ES-I3 (cell line): ENCODE measurements at regions not wholly inside any gene's neighbourhood (a gene's known extent, or its start where the extent isn't known, plus 50 kb on each side); places are given as distances from the start of the nearest gene placed in this dataset.

ENCODE experiments used
- H3K36me3 ChIP-seq: 2 replicates; pipeline ENCODE4 v1.6.1; 2013; ENCODE audit warnings: mild to moderate bottlenecking, low read length, control low read depth, moderate library complexity; ENCODE audit not compliant: insufficient read depth
- H3K4me1 ChIP-seq: 2 replicates; pipeline ENCODE4 v1.6.1; 2013; ENCODE audit warnings: mild to moderate bottlenecking, control low read depth, low read length; ENCODE audit not compliant: insufficient read depth
- H3K9ac ChIP-seq: 2 replicates; pipeline ENCODE4 v1.6.1; 2013; ENCODE audit warnings: low read depth, mild to moderate bottlenecking, low read length, moderate library complexity
- H3K9me3 ChIP-seq: 2 replicates; pipeline ENCODE4 v1.6.1; 2013; ENCODE audit warnings: mild to moderate bottlenecking, low read length, moderate library complexity; ENCODE audit not compliant: control insufficient read depth, insufficient read depth

GRCh38 chr13:57375876-57376275, 208.9 kb downstream of the PRR20E start:
- H3K4me1 ChIP-seq: no peaks in the 10 kb centered on the region
- H3K9ac ChIP-seq: no peak overlapping the region
- H3K36me3 ChIP-seq: no peaks in the 10 kb centered on the region
- H3K9me3 ChIP-seq: no peaks in the 10 kb centered on the region

- no peaks in the 10 kb centered on the region for H3K4me1 ChIP-seq
Observed at GRCh38 chr13:57408312-57408711, 223.2 kb upstream of the PCDH17 start.

GRCh38 chr13:57409121-57409520, 222.4 kb upstream of the PCDH17 start:
- Histone ChIP-seq H3K9ac (no peak overlapping the region), H3K4me1 (no peaks in the 10 kb centered on the region), H3K36me3 (no peaks in the 10 kb centered on the region), H3K9me3 (no peaks in the 10 kb centered on the region)

More at GRCh38 chr13:57408312-57408711, 223.2 kb upstream of the PCDH17 start:
- no peaks in the 10 kb centered on the region for H3K9me3 ChIP-seq
- no peaks in the 10 kb centered on the region for H3K36me3 ChIP-seq
- H3K9ac ChIP-seq: no peak overlapping the region

GRCh38 chr13:57409656-57410055, 221.9 kb upstream of the PCDH17 start:
- H3K9me3 ChIP-seq: no peaks in the 10 kb centered on the region
- no peak overlapping the region for H3K9ac ChIP-seq
- no peaks in the 10 kb centered on the region for H3K4me1 ChIP-seq
- H3K36me3 ChIP-seq: no peaks in the 10 kb centered on the region

GRCh38 chr13:57418067-57418677, 213.4 kb upstream of the PCDH17 start:
- Histone ChIP-seq H3K9ac (no peak overlapping the region), H3K9me3 (no peaks in the 10 kb centered on the region), H3K4me1 (no peaks in the 10 kb centered on the region; the same call in 1 of the 2 replicates), H3K36me3 (no peaks in the 10 kb centered on the region)

GRCh38 chr13:57424379-57424778, 207.2 kb upstream of the PCDH17 start:
- no peaks in the 10 kb centered on the region for H3K4me1 ChIP-seq
- no peaks in the 10 kb centered on the region for H3K9me3 ChIP-seq
- no peak overlapping the region for H3K9ac ChIP-seq
- H3K36me3 ChIP-seq: no peaks in the 10 kb centered on the region

GRCh38 chr13:57425531-57425930, 206.0 kb upstream of the PCDH17 start:
- Histone ChIP-seq H3K9me3 (no peaks in the 10 kb centered on the region), H3K36me3 (no peaks in the 10 kb centered on the region), H3K4me1 (no peaks in the 10 kb centered on the region), H3K9ac (no peak overlapping the region)

GRCh38 chr13:57437587-57437986, 194.0 kb upstream of the PCDH17 start:
- H3K9me3 ChIP-seq: no peaks in the 10 kb centered on the region
- no peaks in the 10 kb centered on the region for H3K36me3 ChIP-seq
- H3K4me1 ChIP-seq: no peaks in the 10 kb centered on the region; the same call in 1 of the 2 replicates
- H3K9ac ChIP-seq: no peak overlapping the region

- Histone ChIP-seq H3K36me3 (no peaks in the 10 kb centered on the region), H3K9ac (no peak overlapping the region), H3K9me3 (no peaks in the 10 kb centered on the region), H3K4me1 (no peaks in the 10 kb centered on the region; the same call in 1 of the 2 replicates)
Observed at GRCh38 chr13:57438072-57438471, 193.5 kb upstream of the PCDH17 start.

- no peaks in the 10 kb centered on the region for H3K36me3 ChIP-seq
- no peaks in the 10 kb centered on the region for H3K9me3 ChIP-seq
- H3K9ac ChIP-seq: no peak overlapping the region
- no peaks in the 10 kb centered on the region; the same call in 1 of the 2 replicates for H3K4me1 ChIP-seq
Observed at GRCh38 chr13:57443494-57443893, 188.1 kb upstream of the PCDH17 start.

GRCh38 chr13:57450356-57450755, 181.2 kb upstream of the PCDH17 start:
- Histone ChIP-seq H3K36me3 (no peaks in the 10 kb centered on the region), H3K9ac (no peak overlapping the region), H3K4me1 (no peaks in the 10 kb centered on the region; the same call in 1 of the 2 replicates)

GRCh38 chr13:57452228-57452627, 179.3 kb upstream of the PCDH17 start:
- Histone ChIP-seq H3K4me1 (no peaks in the 10 kb centered on the region), H3K36me3 (no peaks in the 10 kb centered on the region), H3K9ac (no peak overlapping the region), H3K9me3 (no peaks in the 10 kb centered on the region)

More at GRCh38 chr13:57450356-57450755, 181.2 kb upstream of the PCDH17 start:
- H3K9me3 ChIP-seq: no peaks in the 10 kb centered on the region

GRCh38 chr13:57470491-57470890, 161.1 kb upstream of the PCDH17 start:
- Histone ChIP-seq H3K36me3 (no peaks in the 10 kb centered on the region), H3K4me1 (no peaks in the 10 kb centered on the region), H3K9me3 (no peaks in the 10 kb centered on the region), H3K9ac (no peak overlapping the region)

GRCh38 chr13:57491318-57491717, 140.2 kb upstream of the PCDH17 start:
- H3K9ac ChIP-seq: no peak overlapping the region
- no peaks in the 10 kb centered on the region for H3K36me3 ChIP-seq
- no peaks in the 10 kb centered on the region for H3K4me1 ChIP-seq
- no peaks in the 10 kb centered on the region for H3K9me3 ChIP-seq

- no peaks in the 10 kb centered on the region for H3K9me3 ChIP-seq
- no peaks in the 10 kb centered on the region for H3K4me1 ChIP-seq
Observed at GRCh38 chr13:57507752-57508463, 123.6 kb upstream of the PCDH17 start.

More at GRCh38 chr13:57507752-57508463, 123.6 kb upstream of the PCDH17 start:
- H3K36me3 ChIP-seq: no peaks in the 10 kb centered on the region
- no peak overlapping the region for H3K9ac ChIP-seq
